Neuronal stem cell (in vitro differentiated cells): ENCODE measurements at regions not wholly inside any gene's neighbourhood (a gene's known extent, or its start where the extent isn't known, plus 50 kb on each side); places are given as distances from the start of the nearest gene placed in this dataset.

ENCODE experiments used
- DNase-seq: peaks from one replicate; pipeline ENCODE4 v3.0.0-alpha.2; 2013; ENCODE audit warnings: low spot score
- H2AFZ ChIP-seq: one replicate; pipeline ENCODE4 v1.6.1; 2013; ENCODE audit warnings: mild to moderate bottlenecking, low read length, inconsistent platforms
- H2AK5ac ChIP-seq: 2 replicates; pipeline ENCODE4 v1.6.1; 2013; ENCODE audit warnings: low read depth, mild to moderate bottlenecking, inconsistent platforms, low read length, moderate library complexity, mixed read lengths
- H2BK120ac ChIP-seq: 2 replicates; pipeline ENCODE4 v1.6.1; 2013; ENCODE audit warnings: low read depth, mild to moderate bottlenecking, inconsistent platforms, low read length, moderate library complexity, mixed read lengths
- H2BK12ac ChIP-seq: one replicate; pipeline ENCODE4 v1.6.1; 2013; ENCODE audit warnings: low read length, inconsistent platforms
- H2BK15ac ChIP-seq: 2 replicates; pipeline ENCODE4 v1.6.1; 2013; ENCODE audit warnings: mild to moderate bottlenecking, low read length, inconsistent platforms, mixed read lengths
- H2BK5ac ChIP-seq: one replicate; pipeline ENCODE4 v1.6.1; 2013; ENCODE audit warnings: inconsistent platforms, mild to moderate bottlenecking, low read length, moderate library complexity
- H3K14ac ChIP-seq: one replicate; pipeline ENCODE4 v1.6.1; 2013; ENCODE audit warnings: low read length, inconsistent platforms
- H3K18ac ChIP-seq: 2 replicates; pipeline ENCODE4 v1.6.1; 2013; ENCODE audit warnings: low read length, inconsistent platforms
- H3K23ac ChIP-seq: 2 replicates; pipeline ENCODE4 v1.6.1; 2013; ENCODE audit warnings: low read depth, mild to moderate bottlenecking, mixed read lengths, low read length, inconsistent platforms; ENCODE audit not compliant: poor library complexity
- H3K27ac ChIP-seq: replicated peaks from 3 replicates; pipeline ENCODE4 v1.5.1; 2013; ENCODE audit warnings: low read length, inconsistent platforms
- H3K27me3 ChIP-seq, 3 experiments: 2 replicates each; pipeline ENCODE4 v1.6.1; 2013; ENCODE audit warnings: low read length in 3 of 3, mild to moderate bottlenecking in 2 of 3, inconsistent platforms in 1 of 3, low read depth in 1 of 3, mixed read lengths in 1 of 3, moderate library complexity in 1 of 3; ENCODE audit not compliant: control insufficient read depth in 3 of 3, insufficient read depth in 3 of 3
- H3K36me3 ChIP-seq, 2 donors: replicated peaks in 1 of 2; 2 replicates each; pipeline ENCODE4 v1.6.1; 2013; ENCODE audit warnings: low read length in 2 of 2; ENCODE audit not compliant: control insufficient read depth in 2 of 2, insufficient read depth in 2 of 2
- H3K4ac ChIP-seq: 2 replicates; pipeline ENCODE4 v1.6.1; 2013; ENCODE audit warnings: inconsistent platforms, mild to moderate bottlenecking, low read length, moderate library complexity
- H3K4me1 ChIP-seq, 2 donors: 1 replicate in 1 of 2; 2 replicates in 1 of 2; pipeline ENCODE4 v1.6.1; 2013; ENCODE audit warnings: low read length in 2 of 2, low read depth in 1 of 2; ENCODE audit not compliant: control insufficient read depth in 2 of 2, insufficient read depth in 1 of 2
- H3K4me2 ChIP-seq: one replicate; pipeline ENCODE4 v1.6.1; 2013; ENCODE audit warnings: mild to moderate bottlenecking, low read length, inconsistent platforms; ENCODE audit not compliant: insufficient read depth, poor library complexity, severe bottlenecking
- H3K4me3 ChIP-seq, 2 donors: 2 replicates each; pipeline ENCODE4 v1.5.1; 2013; ENCODE audit warnings: low read length in 2 of 2, mild to moderate bottlenecking in 2 of 2, inconsistent platforms in 1 of 2, moderate library complexity in 1 of 2
- H3K79me1 ChIP-seq: one replicate; pipeline ENCODE4 v1.6.1; 2013; ENCODE audit warnings: low read depth, mild to moderate bottlenecking, inconsistent platforms, low read length, moderate library complexity
- H3K9ac ChIP-seq: one replicate; pipeline ENCODE4 v1.6.1; 2013; ENCODE audit warnings: mild to moderate bottlenecking, low read depth, low read length, inconsistent platforms; ENCODE audit not compliant: poor library complexity
- H3K9me3 ChIP-seq, 2 donors: replicated peaks in 1 of 2; 2 replicates each; pipeline versions ENCODE3 to v1.6.1; 2013; ENCODE audit warnings: low read length in 2 of 2, mild to moderate bottlenecking in 2 of 2, inconsistent platforms in 1 of 2, low read depth in 1 of 2, mixed read lengths in 1 of 2, moderate library complexity in 1 of 2; ENCODE audit not compliant: control insufficient read depth in 2 of 2, insufficient read depth in 1 of 2
- H4K8ac ChIP-seq: one replicate; pipeline ENCODE4 v1.6.1; 2013; ENCODE audit warnings: low read depth, mild to moderate bottlenecking, inconsistent platforms, low read length, moderate library complexity
- H4K91ac ChIP-seq: one replicate; pipeline ENCODE4 v1.6.1; 2013; ENCODE audit warnings: low read length, low read depth, mild to moderate bottlenecking, inconsistent platforms; ENCODE audit not compliant: poor library complexity
- WGBS, 2 donors: extraction: QIAGEN DNeasy Blood & Tissue Kit; methylation state at CpG; one replicate each; pipeline ENCODE4 v1.1.7; 2013; ENCODE audit warnings: missing lambda C conversion rate in 2 of 2, mixed read lengths in 1 of 2; ENCODE audit not compliant: insufficient read length in 2 of 2, insufficient replicate concordance in 1 of 2; ENCODE audit errors: extremely low coverage in 2 of 2; 5-methylcytosine and 5-hydroxymethylcytosine counted together

DNA sequence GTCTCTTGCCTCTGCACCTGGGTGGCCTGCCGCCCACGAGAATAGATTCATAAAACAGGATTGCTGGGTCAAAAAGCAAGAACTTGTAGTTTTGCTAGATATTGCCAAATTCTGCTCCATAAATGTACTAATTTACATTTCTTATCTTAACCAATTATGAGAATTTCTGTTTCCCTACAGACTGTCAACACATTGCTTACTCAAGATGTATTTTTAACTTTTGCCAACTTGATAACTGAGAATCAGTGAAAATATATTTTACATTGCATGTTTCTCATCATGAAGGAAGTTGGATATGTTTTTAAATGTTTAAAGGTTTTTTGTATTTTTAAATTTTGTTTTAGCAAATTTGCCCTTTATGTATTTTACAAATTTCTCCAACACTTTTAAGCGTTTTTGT, 664.8 kb downstream of the MMUT start:
- WGBS, 2 donors = no CpG with 5 or more reads among the region's 3 CpGs
- Histone ChIP-seq H3K9ac (no peak overlapping the region), H2AFZ (no peak overlapping the region), H2BK12ac (no peak overlapping the region), H3K79me1 (no peaks in the 10 kb centered on the region), H3K4me2 (no peak overlapping the region), H2BK15ac (no peak overlapping the region), H3K4ac (no peak overlapping the region), H3K36me3 (no peaks in the 10 kb centered on the region), H4K8ac (no peak overlapping the region), H3K18ac (no peak overlapping the region), H2BK5ac (no peak overlapping the region), H3K4me3 (no peak overlapping the region), H4K91ac (no peak overlapping the region), H3K14ac (no peak overlapping the region), H2AK5ac (no peak overlapping the region), H3K9me3 (no peaks in the 10 kb centered on the region), H2BK120ac (no peak overlapping the region), H3K23ac (no peak overlapping the region), H3K27ac (no peak overlapping the region), H3K4me1 (no peaks in the 10 kb centered on the region), H3K27me3 (no peaks in the 10 kb centered on the region)
- DNase-seq = no peak

DNA sequence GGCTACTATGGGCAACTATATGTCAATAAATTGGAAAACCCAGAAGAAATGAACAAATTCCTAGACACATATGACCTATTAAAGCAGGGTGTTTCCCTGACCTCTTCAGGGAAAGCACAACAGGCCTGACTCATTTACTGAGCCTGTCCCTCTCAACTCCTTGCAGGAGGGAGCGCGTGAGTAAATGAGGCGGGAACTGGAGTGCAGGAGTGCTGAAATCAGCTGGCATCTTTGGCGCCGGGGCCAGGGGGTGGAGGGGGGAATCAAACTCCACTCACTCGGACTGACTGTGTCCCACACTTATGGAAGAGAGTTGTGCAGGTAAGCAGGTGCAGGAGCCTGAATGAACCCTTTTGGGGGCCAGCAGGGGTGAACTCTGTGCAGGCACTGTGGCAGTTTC, 671.2 kb upstream of the PTCHD4 start:
- H2BK15ac ChIP-seq = no peak overlapping the region
- WGBS, 2 donors = no CpG with 5 or more reads among the region's 6 CpGs

DNA sequence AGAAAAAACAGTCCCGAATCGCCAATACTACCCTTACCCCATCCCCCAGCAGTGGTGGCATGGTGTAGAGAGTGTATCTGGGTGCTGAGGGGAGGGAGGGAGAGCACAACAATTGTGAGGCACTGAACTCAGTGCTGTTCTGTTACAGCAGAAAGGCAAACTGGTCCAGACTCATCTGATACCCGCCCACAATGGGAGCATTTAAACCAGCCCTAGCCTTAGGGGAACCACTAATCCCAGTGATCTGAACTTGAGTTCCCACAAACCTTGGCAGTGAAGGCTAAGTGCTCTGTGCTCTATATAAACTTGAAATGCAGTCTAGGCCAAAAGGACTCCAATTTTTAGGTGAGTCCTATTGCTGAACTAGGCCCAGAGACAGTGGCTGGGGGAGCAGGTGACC, 666.4 kb upstream of the PTCHD4 start:
- H3K18ac ChIP-seq = no peak overlapping the region
- H3K9me3 ChIP-seq = no peaks in the 10 kb centered on the region
- H2AK5ac ChIP-seq = no peak overlapping the region
- no peaks in the 10 kb centered on the region for H3K36me3 ChIP-seq
- no peak overlapping the region for H2BK15ac ChIP-seq
- H3K4me3 ChIP-seq = no peak overlapping the region
- DNase-seq = no peak
- H2BK12ac ChIP-seq = no peak overlapping the region
- H3K27me3 ChIP-seq = no peaks in the 10 kb centered on the region
- H3K14ac ChIP-seq = no peak overlapping the region
- no peak overlapping the region for H4K91ac ChIP-seq
- no peak overlapping the region for H3K4ac ChIP-seq
- no peak overlapping the region for H3K4me2 ChIP-seq
- H3K27ac ChIP-seq = no peak overlapping the region
- H3K79me1 ChIP-seq = no peaks in the 10 kb centered on the region
- H2AFZ ChIP-seq = no peak overlapping the region
- no peak overlapping the region for H3K9ac ChIP-seq
- H2BK120ac ChIP-seq = no peak overlapping the region
- no peak overlapping the region for H2BK5ac ChIP-seq
- H3K23ac ChIP-seq = no peak overlapping the region
- no peaks in the 10 kb centered on the region for H3K4me1 ChIP-seq
- no peak overlapping the region for H4K8ac ChIP-seq
- WGBS, 2 donors = no CpG with 5 or more reads among the region's 3 CpGs

More for the DNA sequence above, 671.2 kb upstream of the PTCHD4 start:
- Histone ChIP-seq H3K27ac (no peak overlapping the region), H3K4me2 (no peak overlapping the region), H3K4me3 (no peak overlapping the region), H4K8ac (no peak overlapping the region), H3K9ac (no peak overlapping the region), H3K9me3 (no peaks in the 10 kb centered on the region), H2AK5ac (no peak overlapping the region), H3K36me3 (no peaks in the 10 kb centered on the region), H2BK120ac (no peak overlapping the region), H2BK5ac (no peak overlapping the region), H3K27me3 (no peaks in the 10 kb centered on the region), H3K14ac (no peak overlapping the region), H2BK12ac (no peak overlapping the region), H4K91ac (no peak overlapping the region), H3K79me1 (no peaks in the 10 kb centered on the region), H3K4me1 (no peaks in the 10 kb centered on the region), H2AFZ (no peak overlapping the region), H3K18ac (no peak overlapping the region), H3K23ac (no peak overlapping the region), H3K4ac (no peak overlapping the region)
- DNase-seq = no peak

DNA sequence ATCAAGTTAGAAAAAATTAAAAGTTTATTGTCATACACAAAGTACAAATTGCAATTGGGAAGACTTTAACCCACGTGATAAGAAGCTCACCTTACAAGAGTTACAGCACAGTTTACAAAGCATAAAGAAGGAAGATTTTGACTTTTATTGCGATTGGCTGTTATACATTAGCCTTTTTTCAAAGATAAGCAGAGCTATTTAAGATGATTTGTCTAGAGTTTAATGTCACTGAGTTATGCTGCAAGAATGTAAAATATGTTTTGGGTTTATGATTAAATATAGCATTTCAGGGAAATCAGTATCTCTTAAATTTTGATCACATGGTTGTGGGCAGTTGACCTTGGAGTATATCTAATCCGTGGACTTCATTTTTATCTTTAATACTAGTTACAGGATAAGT, 664.2 kb upstream of the PTCHD4 start:
- H3K4me1 ChIP-seq = no peaks in the 10 kb centered on the region
- H3K9ac ChIP-seq = no peak overlapping the region
- no peak overlapping the region for H2AFZ ChIP-seq
- no peak overlapping the region for H2BK15ac ChIP-seq
- H2AK5ac ChIP-seq = no peak overlapping the region
- no peak overlapping the region for H2BK120ac ChIP-seq
- no peak overlapping the region for H3K14ac ChIP-seq
- H3K9me3 ChIP-seq = no peaks in the 10 kb centered on the region
- no CpG with 5 or more reads among the region's 3 CpGs for WGBS, 2 donors
- no peak overlapping the region for H3K4me3 ChIP-seq
- no peak overlapping the region for H4K8ac ChIP-seq
- no peaks in the 10 kb centered on the region for H3K36me3 ChIP-seq
- no peak overlapping the region for H3K23ac ChIP-seq
- H3K27ac ChIP-seq = no peak overlapping the region
- no peak overlapping the region for H4K91ac ChIP-seq
- H3K4ac ChIP-seq = no peak overlapping the region
- no peaks in the 10 kb centered on the region for H3K27me3 ChIP-seq
- H3K18ac ChIP-seq = no peak overlapping the region
- H3K79me1 ChIP-seq = no peaks in the 10 kb centered on the region
- H3K4me2 ChIP-seq = no peak overlapping the region
- H2BK5ac ChIP-seq = no peak overlapping the region
- no peak for DNase-seq
- H2BK12ac ChIP-seq = no peak overlapping the region
